Nephron progenitor cell (in vitro differentiated cells): ENCODE measurements at regions not wholly inside any gene's neighbourhood (a gene's known extent, or its start where the extent isn't known, plus 50 kb on each side); places are given as distances from the start of the nearest gene placed in this dataset.
A peak's percentile ranks its signal among the peaks of the same experiment; 100 is the strongest.

Experiments used
- DNase-seq: peaks from one replicate; pipeline ENCODE4 v3.0.0; 2021
- H3K27ac Mint-ChIP-seq: 2 replicates; pipeline ENCODE4 v1.8.0; 2021; ENCODE audit warnings: mild to moderate bottlenecking, moderate library complexity, mixed read lengths
- H3K27me3 Mint-ChIP-seq: 2 replicates; pipeline ENCODE4 v1.8.0; 2021; ENCODE audit warnings: mild to moderate bottlenecking, low read depth, mixed read lengths; ENCODE audit not compliant: poor library complexity
- H3K36me3 Mint-ChIP-seq: 2 replicates; pipeline ENCODE4 v1.8.0; 2021; ENCODE audit warnings: low read depth, mixed read lengths
- H3K4me1 Mint-ChIP-seq: 2 replicates; pipeline ENCODE4 v1.8.0; 2021; ENCODE audit warnings: mixed read lengths
- H3K4me3 Mint-ChIP-seq: 2 replicates; pipeline ENCODE4 v1.8.0; 2021; ENCODE audit warnings: mild to moderate bottlenecking, moderate library complexity, mixed read lengths
- H3K9me3 Mint-ChIP-seq: 2 replicates; pipeline ENCODE4 v1.8.0; 2021; ENCODE audit warnings: mild to moderate bottlenecking, moderate library complexity, mixed read lengths
- TF ChIP-seq, protein P1 (sequence below): fragments of 200-600 bp; sonication (generic); IDR thresholded peaks from 2 replicates; pipeline ENCODE4 v1.5.0; 2021; ENCODE audit warnings: antibody characterized with exemption

DNA sequence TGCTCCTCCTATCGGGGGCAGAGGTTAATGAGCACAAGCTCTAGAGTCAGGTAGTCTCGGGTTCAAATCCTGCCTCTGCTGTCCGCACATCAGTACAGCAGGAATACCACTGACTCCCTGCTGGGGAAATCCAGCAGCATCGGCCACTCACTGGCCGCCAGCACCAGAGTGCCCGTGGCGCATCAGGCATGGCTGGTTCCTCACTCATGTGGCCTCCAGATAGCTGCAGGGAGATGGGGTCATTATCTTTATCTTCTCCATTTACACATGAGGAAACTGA is 137.6 kb upstream of the COL5A1 start:
- no peak for DNase-seq
- peaks cover 19% of the 10 kb centered on the region for H3K9me3 Mint-ChIP-seq
- no peak overlapping the region for H3K27ac Mint-ChIP-seq
- TF ChIP-seq, protein P1, sequence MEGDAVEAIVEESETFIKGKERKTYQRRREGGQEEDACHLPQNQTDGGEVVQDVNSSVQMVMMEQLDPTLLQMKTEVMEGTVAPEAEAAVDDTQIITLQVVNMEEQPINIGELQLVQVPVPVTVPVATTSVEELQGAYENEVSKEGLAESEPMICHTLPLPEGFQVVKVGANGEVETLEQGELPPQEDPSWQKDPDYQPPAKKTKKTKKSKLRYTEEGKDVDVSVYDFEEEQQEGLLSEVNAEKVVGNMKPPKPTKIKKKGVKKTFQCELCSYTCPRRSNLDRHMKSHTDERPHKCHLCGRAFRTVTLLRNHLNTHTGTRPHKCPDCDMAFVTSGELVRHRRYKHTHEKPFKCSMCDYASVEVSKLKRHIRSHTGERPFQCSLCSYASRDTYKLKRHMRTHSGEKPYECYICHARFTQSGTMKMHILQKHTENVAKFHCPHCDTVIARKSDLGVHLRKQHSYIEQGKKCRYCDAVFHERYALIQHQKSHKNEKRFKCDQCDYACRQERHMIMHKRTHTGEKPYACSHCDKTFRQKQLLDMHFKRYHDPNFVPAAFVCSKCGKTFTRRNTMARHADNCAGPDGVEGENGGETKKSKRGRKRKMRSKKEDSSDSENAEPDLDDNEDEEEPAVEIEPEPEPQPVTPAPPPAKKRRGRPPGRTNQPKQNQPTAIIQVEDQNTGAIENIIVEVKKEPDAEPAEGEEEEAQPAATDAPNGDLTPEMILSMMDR = no peak
- H3K4me3 Mint-ChIP-seq = no peak overlapping the region
- peaks cover 14% of the 10 kb centered on the region for H3K4me1 Mint-ChIP-seq
- H3K27me3 Mint-ChIP-seq = peaks cover 10% of the 10 kb centered on the region
- H3K36me3 Mint-ChIP-seq = no peaks in the 10 kb centered on the region

DNA sequence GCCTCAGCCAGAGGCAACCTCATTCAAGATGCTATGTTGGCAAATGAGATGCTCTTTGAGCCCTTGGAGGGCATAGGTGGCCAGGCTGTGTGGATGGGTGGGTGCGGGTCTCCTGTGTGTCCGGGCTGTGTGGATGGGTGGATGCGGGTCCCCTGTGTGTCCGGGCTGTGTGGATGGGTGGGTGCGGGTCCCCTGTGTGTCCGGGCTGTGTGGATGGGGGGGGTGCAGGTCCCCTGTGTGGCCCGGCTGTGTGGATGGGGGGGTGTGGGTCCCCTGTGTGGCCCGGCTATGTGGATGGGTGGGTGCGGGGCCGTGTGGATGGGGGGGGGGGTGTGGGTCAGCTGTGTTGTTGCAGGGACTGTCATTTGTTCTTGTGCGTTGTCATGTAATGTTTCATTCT is 136.6 kb upstream of the COL5A1 start:
- H3K27me3 Mint-ChIP-seq = peaks cover 15% of the 10 kb centered on the region
- H3K4me1 Mint-ChIP-seq = peaks cover 14% of the 10 kb centered on the region
- no peaks in the 10 kb centered on the region for H3K36me3 Mint-ChIP-seq
- no peak overlapping the region for H3K4me3 Mint-ChIP-seq
- DNase-seq = no peak
- no peak overlapping the region for H3K27ac Mint-ChIP-seq
- peaks cover 15% of the 10 kb centered on the region for H3K9me3 Mint-ChIP-seq
- TF ChIP-seq, protein P1 = no peak

DNA sequence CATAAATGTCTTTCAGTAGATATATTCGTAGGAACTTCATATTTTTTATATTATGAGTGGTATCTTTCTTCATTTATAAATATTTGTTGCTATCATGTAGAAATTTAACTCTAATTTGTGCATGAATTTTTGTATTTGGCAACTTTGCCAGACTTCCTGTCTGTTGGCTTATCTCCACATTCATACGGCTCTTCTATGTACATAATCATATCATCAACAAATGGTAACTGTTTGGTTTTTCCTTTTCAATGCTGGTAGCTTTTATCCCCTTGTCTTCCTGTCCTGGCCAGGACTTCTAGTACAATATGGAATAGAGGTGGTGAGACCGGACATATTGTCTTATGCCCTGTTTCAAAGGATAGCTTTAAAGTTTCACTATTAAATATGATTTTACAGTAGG is 132.3 kb upstream of the COL5A1 start:
- peaks cover 18% of the 10 kb centered on the region for H3K27me3 Mint-ChIP-seq
- H3K9me3 Mint-ChIP-seq = peaks cover 21% of the 10 kb centered on the region
- no peak for DNase-seq
- H3K4me1 Mint-ChIP-seq = peaks cover 9% of the 10 kb centered on the region
- H3K4me3 Mint-ChIP-seq = no peak overlapping the region
- no peak overlapping the region for H3K27ac Mint-ChIP-seq
- TF ChIP-seq, protein P1 = no peak
- H3K36me3 Mint-ChIP-seq = peaks cover 9% of the 10 kb centered on the region

DNA sequence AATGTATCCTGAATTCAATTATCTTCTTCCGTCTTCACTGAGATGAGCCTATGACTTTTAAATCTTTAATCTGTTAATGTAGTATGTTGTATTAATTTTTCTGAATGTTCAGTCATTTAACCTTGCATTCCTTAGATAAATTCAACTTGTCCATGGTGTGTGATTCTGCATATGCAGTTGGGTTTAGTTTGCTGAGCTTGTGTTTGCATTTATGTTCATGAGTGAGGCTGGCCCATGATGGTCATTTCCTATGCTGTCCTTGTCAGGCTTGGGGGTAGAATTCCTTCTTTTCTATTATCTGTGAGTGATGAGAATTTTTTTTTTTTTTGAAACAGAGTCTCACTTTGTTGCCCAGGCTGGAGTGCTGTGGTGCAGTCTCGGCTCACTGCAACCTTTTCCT is 131.8 kb upstream of the COL5A1 start:
- H3K36me3 Mint-ChIP-seq = peaks cover 9% of the 10 kb centered on the region
- peaks cover 18% of the 10 kb centered on the region for H3K27me3 Mint-ChIP-seq
- no peak overlapping the region for H3K4me3 Mint-ChIP-seq

DNA sequence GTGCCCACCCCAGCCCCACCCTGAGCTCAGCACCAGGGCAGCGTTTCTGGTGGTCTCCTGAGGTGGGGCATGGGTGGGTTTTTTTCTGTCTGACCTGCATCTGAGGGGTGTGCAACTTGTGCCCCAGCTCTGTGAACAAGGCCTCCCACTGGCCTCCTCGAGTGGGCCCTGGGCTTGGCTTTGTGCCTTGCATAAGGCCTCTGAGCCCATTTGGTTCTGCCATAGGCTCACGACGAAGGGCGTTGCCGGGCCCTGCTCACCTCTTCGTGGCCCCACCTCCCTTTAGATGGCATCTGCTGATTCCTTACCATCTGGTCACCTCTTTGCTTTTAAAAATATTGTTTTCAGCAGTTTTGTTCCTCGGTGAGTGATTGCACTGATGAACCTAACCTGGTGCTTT is 127.1 kb upstream of the COL5A1 start:
- Mint-ChIP-seq H3K27ac (no peak overlapping the region), H3K36me3 (peaks cover 9% of the 10 kb centered on the region), H3K27me3 (peaks cover 7% of the 10 kb centered on the region), H3K4me3 (no peak overlapping the region), H3K4me1 (peaks cover 8% of the 10 kb centered on the region), H3K9me3 (peaks cover 32% of the 10 kb centered on the region)
- DNase-seq = no peak
- TF ChIP-seq, protein P1 = no peak

More for the DNA sequence above, 131.8 kb upstream of the COL5A1 start:
- TF ChIP-seq, protein P1 = no peak
- no peak for DNase-seq
- Mint-ChIP-seq H3K4me1 (peaks cover 9% of the 10 kb centered on the region), H3K27ac (no peak overlapping the region), H3K9me3 (peaks cover 25% of the 10 kb centered on the region)

DNA sequence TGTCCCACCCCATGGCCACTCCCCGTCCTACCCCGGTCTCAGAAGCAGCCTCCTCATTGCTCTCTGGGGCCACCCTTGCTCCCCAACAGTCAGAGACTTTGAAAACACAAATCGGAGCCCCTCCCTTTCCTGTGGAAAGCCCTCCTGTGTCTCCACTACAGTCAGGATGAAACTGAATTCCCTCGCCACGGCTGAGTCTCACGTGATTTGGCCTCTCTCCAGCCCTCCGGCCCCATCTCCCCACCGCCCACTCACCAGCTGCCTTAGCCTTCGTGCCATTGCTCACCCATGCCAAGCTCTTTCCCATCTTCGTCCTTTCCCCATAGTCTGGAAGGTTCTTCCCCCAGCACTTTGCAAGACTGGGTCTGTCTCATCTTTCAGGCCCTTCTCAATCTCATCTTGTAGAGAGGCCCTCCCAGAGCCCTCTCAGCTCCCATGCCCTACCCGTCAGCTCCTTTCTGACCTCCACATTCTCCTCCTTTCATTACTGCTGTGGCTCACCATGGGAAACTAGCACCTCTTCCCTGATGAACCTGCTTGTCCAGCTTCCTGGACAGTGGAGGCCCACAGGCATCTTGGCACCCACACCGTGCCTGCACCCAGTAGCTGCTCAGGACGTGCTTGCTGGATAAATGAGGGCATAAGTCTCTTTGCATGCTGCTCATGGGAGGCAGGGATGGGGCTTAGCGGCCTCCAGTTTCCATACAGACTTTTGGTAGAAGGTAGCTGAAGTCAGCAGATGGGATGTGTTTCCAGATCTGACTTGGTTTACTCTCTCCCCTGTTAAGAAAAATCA is 126.4 kb upstream of the COL5A1 start:
- Mint-ChIP-seq H3K27ac (peak overlapping the region; percentile 76), H3K4me3 (no peak overlapping the region), H3K9me3 (peaks cover 35% of the 10 kb centered on the region), H3K36me3 (peaks cover 9% of the 10 kb centered on the region), H3K4me1 (peaks cover 8% of the 10 kb centered on the region), H3K27me3 (peaks cover 9% of the 10 kb centered on the region)
- TF ChIP-seq, protein P1 = no peak
- no peak for DNase-seq
